ENCODE measurements at regions not wholly inside any gene's neighbourhood (a gene's known extent, or its start where the extent isn't known, plus 50 kb on each side); places are given as distances from the start of the nearest gene placed in this dataset.

- Histone ChIP-seq H3K4me3 (ENCODE audit: low read length) (no peak overlapping the region), H2AFZ (ENCODE audit: low read depth, low read length) (no peak overlapping the region), H3K27me3 (ENCODE audit: insufficient read depth, low read depth, low read length) (no peaks in the 10 kb centered on the region), H3K79me2 (replicated peaks; ENCODE audit: insufficient read depth, low read length) (no peaks in the 10 kb centered on the region), H4K20me1 (ENCODE audit: insufficient read depth) (no peaks in the 10 kb centered on the region), H3K36me3 (ENCODE audit: insufficient read depth, low read length) (no peaks in the 10 kb centered on the region), H3K9me2 (ENCODE audit: insufficient read depth, low read length) (no peaks in the 10 kb centered on the region), H3K9me3 (ENCODE audit: low read length) (no peaks in the 10 kb centered on the region), H3K9ac (ENCODE audit: low read length) (no peak overlapping the region), H3K27ac (ENCODE audit: low read length) (no peak overlapping the region), H3F3A (ENCODE audit: insufficient read depth, low read length, poor library complexity, severe bottlenecking) (no peaks in the 10 kb centered on the region), H3K4me2 (ENCODE audit: low read length) (no peak overlapping the region)
- TF ChIP-seq EP300 (conservative IDR thresholded peaks at IDR 0.05; ENCODE audit: poor library complexity, severe bottlenecking) (no peak), TAF1 (IDR thresholded peaks at IDR 0.05; ENCODE audit: low read depth) (no peak), SMC3 (conservative IDR thresholded peaks at IDR 0.05; ENCODE audit: poor library complexity) (no peak), REST (IDR thresholded peaks at IDR 0.05; ENCODE audit: borderline replicate concordance) (no peak)
- TF ChIP-seq, protein P1, sequence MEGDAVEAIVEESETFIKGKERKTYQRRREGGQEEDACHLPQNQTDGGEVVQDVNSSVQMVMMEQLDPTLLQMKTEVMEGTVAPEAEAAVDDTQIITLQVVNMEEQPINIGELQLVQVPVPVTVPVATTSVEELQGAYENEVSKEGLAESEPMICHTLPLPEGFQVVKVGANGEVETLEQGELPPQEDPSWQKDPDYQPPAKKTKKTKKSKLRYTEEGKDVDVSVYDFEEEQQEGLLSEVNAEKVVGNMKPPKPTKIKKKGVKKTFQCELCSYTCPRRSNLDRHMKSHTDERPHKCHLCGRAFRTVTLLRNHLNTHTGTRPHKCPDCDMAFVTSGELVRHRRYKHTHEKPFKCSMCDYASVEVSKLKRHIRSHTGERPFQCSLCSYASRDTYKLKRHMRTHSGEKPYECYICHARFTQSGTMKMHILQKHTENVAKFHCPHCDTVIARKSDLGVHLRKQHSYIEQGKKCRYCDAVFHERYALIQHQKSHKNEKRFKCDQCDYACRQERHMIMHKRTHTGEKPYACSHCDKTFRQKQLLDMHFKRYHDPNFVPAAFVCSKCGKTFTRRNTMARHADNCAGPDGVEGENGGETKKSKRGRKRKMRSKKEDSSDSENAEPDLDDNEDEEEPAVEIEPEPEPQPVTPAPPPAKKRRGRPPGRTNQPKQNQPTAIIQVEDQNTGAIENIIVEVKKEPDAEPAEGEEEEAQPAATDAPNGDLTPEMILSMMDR (IDR thresholded peaks at IDR 0.05; ENCODE audit: poor library complexity, severe bottlenecking): no peak
These were observed 177.4 kb downstream of the SLC28A3 start for GRCh38 chr9:84163052-84163650.

GRCh38 chr9:84166891-84167290 lies 173.7 kb downstream of the SLC28A3 start:
- H3K36me3 ChIP-seq (ENCODE audit: insufficient read depth, low read length): no peaks in the 10 kb centered on the region
- no peak overlapping the region for H3K9ac ChIP-seq (ENCODE audit: low read length)
- no peak overlapping the region for H3K4me3 ChIP-seq (ENCODE audit: low read length)
- TF ChIP-seq, protein P1 (IDR thresholded peaks at IDR 0.05; ENCODE audit: poor library complexity, severe bottlenecking): no peak
- TF ChIP-seq SMC3 (conservative IDR thresholded peaks at IDR 0.05; ENCODE audit: poor library complexity) (no peak), EP300 (conservative IDR thresholded peaks at IDR 0.05; ENCODE audit: poor library complexity, severe bottlenecking) (no peak), RAD21 (conservative IDR thresholded peaks at IDR 0.05) (no peak), REST (IDR thresholded peaks at IDR 0.05; ENCODE audit: borderline replicate concordance) (no peak), TAF1 (IDR thresholded peaks at IDR 0.05; ENCODE audit: low read depth) (no peak), POLR2AphosphoS5 (IDR thresholded peaks at IDR 0.05) (no peak), EZH2 (IDR thresholded peaks at IDR 0.05; ENCODE audit: borderline replicate concordance, insufficient read depth, low read length, poor library complexity, severe bottlenecking) (no peak), MXI1 (conservative IDR thresholded peaks at IDR 0.05; ENCODE audit: poor library complexity, severe bottlenecking) (no peak)
- no peaks in the 10 kb centered on the region for H3F3A ChIP-seq (ENCODE audit: insufficient read depth, low read length, poor library complexity, severe bottlenecking)
- no peaks in the 10 kb centered on the region for H4K20me1 ChIP-seq (ENCODE audit: insufficient read depth)
- H3K27me3 ChIP-seq (ENCODE audit: insufficient read depth, low read depth, low read length): no peaks in the 10 kb centered on the region
- no peaks in the 10 kb centered on the region for H3K9me2 ChIP-seq (ENCODE audit: insufficient read depth, low read length)
- H3K79me2 ChIP-seq (replicated peaks; ENCODE audit: insufficient read depth, low read length): no peaks in the 10 kb centered on the region
- H2AFZ ChIP-seq (ENCODE audit: low read depth, low read length): no peak overlapping the region
- no peak overlapping the region for H3K4me2 ChIP-seq (ENCODE audit: low read length)
- H3K27ac ChIP-seq (ENCODE audit: low read length): no peak overlapping the region
- no peaks in the 10 kb centered on the region for H3K9me3 ChIP-seq (ENCODE audit: low read length)

All from neural cell (in vitro differentiated cells).